Pancreas (tissue), 10 donors: ENCODE measurements at regions not wholly inside any gene's neighbourhood (a gene's known extent, or its start where the extent isn't known, plus 50 kb on each side); places are given as distances from the start of the nearest gene placed in this dataset.

ENCODE experiments used
- ATAC-seq, 4 donors: fragments of 200-7000 bp; cut with Tn5 transposase; one replicate each; pipeline versions ENCODE4 v1.8.0 to v1.9.1; 2020; ENCODE audit warnings: mild to moderate bottlenecking in 4 of 4, moderate library complexity in 4 of 4
- DNase-seq, 6 donors: peaks; one replicate each; pipeline ENCODE4 v3.0.0-alpha.2; 2020
- FAIRE-seq: peaks from 2 replicates; lab custom pipeline; 2012; peaks lifted over from hg19 to GRCh38; lab: Jason Lieb, UNC
- H3K27ac ChIP-seq, 4 donors: fragments of 200-600 bp; sonication (generic); 1 replicate in 3 of 4; 2 replicates in 1 of 4; pipeline versions ENCODE4 v1.5.0 to v1.8.0; 2020
- H3K27me3 ChIP-seq, 4 donors: fragments of 200-600 bp; one replicate each; pipeline ENCODE4 v1.8.0; 2021
- H3K36me3 ChIP-seq, 3 donors: fragments of 200-600 bp; sonication (generic) in 1 of 3; one replicate each; pipeline versions ENCODE4 v1.5.0 to v1.8.0; 2020 to 2021
- H3K4me1 ChIP-seq, 3 donors: fragments of 200-600 bp; one replicate each; pipeline ENCODE4 v1.8.0; 2021
- H3K4me3 ChIP-seq, 4 donors: fragments of 200-600 bp; sonication (generic) in 2 of 4; one replicate each; pipeline versions ENCODE4 v1.5.0 to v1.8.0; 2020 to 2021
- H3K9me3 ChIP-seq, 4 donors: fragments of 200-600 bp; one replicate each; pipeline ENCODE4 v1.8.0; 2021
- CTCF ChIP-seq, 4 donors: fragments of 200-600 bp; sonication (generic) in 3 of 4; IDR thresholded peaks; one replicate each; pipeline versions ENCODE4 v1.5.0 to v1.8.0; 2021; ENCODE audit warnings: antibody characterized with exemption in 4 of 4
- WGBS, 2 donors: extraction: QIAGEN DNeasy Blood & Tissue Kit; methylation state at CpG; one replicate each; pipeline ENCODE4 v1.1.7; 2013; 5-methylcytosine and 5-hydroxymethylcytosine counted together
- intact Hi-C, 3 donors: fragments of 100-400 bp; cut with DNase I; formaldehyde crosslinking; loops; one replicate each; pipeline versions ENCODE4 v1.11.1 to v1.14.2; 2022
- donor health status: healthy with polysubstance abuse.
- donor health status: DM: no; HTN: no; CAD: no; lungs with moderate emphysema.
- donor health status: DM: no; HTN: no; CAD: no.
- donor health status: control.
- donor health status: control.
- donor health status: Bipolar disorder and iron deficiency.
- donor health status: DM: yes; HTN: yes; CAD: no.
- donor health status: DM: no; HTN: no; CAD: no.
- donor health status: DM: no; HTN: no; CAD: no.
- donor health status: DM: yes; HTN: yes; CAD: no.

- intact Hi-C loops: no loop called here
- FAIRE-seq: no peak
- H3K4me1 ChIP-seq: no peaks in the 10 kb centered on the region
- no peak overlapping the region for H3K4me3 ChIP-seq
- WGBS, 2 donors: 47 to 60% methylated on average over 4 of the region's 4 CpGs
- ATAC-seq: no peak
- no peak for DNase-seq
- H3K36me3 ChIP-seq: no peaks in the 10 kb centered on the region
- TF ChIP-seq CTCF (IDR thresholded peaks at IDR 0.05): no peak
- no peak overlapping the region for H3K27ac ChIP-seq
- no peaks in the 10 kb centered on the region for H3K9me3 ChIP-seq
- peaks cover 0 to 6% (median 0%) of the 10 kb centered on the region in 4 donors for H3K27me3 ChIP-seq
These were observed 608.2 kb upstream of the GCFC2 start for GRCh38 chr2:76318848-76319360.

DNA sequence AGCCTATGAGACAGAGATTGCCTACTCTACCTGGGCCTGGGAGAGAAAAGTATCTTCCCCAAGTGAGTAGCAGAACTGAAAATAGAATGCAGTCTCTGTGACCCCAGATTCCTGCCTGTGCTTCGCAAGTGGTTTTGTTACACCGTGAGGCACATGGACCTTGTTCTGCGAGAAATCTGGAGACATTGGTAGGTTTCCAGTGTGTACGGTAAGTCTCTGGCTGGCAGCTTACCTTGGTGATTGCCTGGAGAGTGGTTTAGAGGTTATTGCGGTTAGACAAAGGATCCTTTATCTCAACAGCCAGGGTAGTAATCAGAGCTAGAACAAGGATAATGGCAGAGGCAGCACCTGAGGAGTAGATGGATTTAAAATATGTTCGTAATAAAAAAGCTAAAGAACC, 606.0 kb upstream of the GCFC2 start:
- no peaks in the 10 kb centered on the region for H3K36me3 ChIP-seq
- intact Hi-C loops: no loop called here
- H3K4me1 ChIP-seq: no peaks in the 10 kb centered on the region
- peaks cover 0 to 6% (median 0%) of the 10 kb centered on the region in 4 donors for H3K27me3 ChIP-seq
- no peaks in the 10 kb centered on the region for H3K9me3 ChIP-seq
- ATAC-seq (no peak), DNase-seq (no peak), FAIRE-seq (no peak)
- no peak overlapping the region for H3K4me3 ChIP-seq
- TF ChIP-seq CTCF (IDR thresholded peaks at IDR 0.05): no peak
- no peak overlapping the region for H3K27ac ChIP-seq
- 44% methylated on average over 6 of the region's 6 CpGs for WGBS, 2 donors

GRCh38 chr2:76314271-76315020, 603.7 kb upstream of the GCFC2 start:
- Histone ChIP-seq H3K36me3 (no peaks in the 10 kb centered on the region), H3K27me3 (peaks cover 0 to 1% (median 0%) of the 10 kb centered on the region in 4 donors), H3K4me3 (no peak overlapping the region), H3K4me1 (no peaks in the 10 kb centered on the region), H3K27ac (no peak overlapping the region), H3K9me3 (no peaks in the 10 kb centered on the region)
- FAIRE-seq (no peak), DNase-seq (no peak), ATAC-seq (no peak)
- no peak for TF ChIP-seq CTCF (IDR thresholded peaks at IDR 0.05)
- 10 to 11% methylated on average over 3 of the region's 3 CpGs for WGBS, 2 donors
- intact Hi-C loops: no loop called here

- 56 to 67% methylated on average over 4 of the region's 4 CpGs for WGBS, 2 donors
- DNase-seq: no peak
- H3K27ac ChIP-seq: no peak overlapping the region
- no peak for ATAC-seq
- intact Hi-C loops: no loop called here
- H3K4me3 ChIP-seq: no peak overlapping the region
- no peak for TF ChIP-seq CTCF (IDR thresholded peaks at IDR 0.05)
- H3K9me3 ChIP-seq: no peaks in the 10 kb centered on the region
- no peaks in the 10 kb centered on the region for H3K36me3 ChIP-seq
- no peak for FAIRE-seq
- no peaks in the 10 kb centered on the region for H3K4me1 ChIP-seq
- no peaks in the 10 kb centered on the region for H3K27me3 ChIP-seq
These were observed 601.5 kb upstream of the GCFC2 start for GRCh38 chr2:76312236-76312635.

GRCh38 chr2:76311728-76312127, 601.0 kb upstream of the GCFC2 start:
- DNase-seq (no peak), ATAC-seq (no peak), FAIRE-seq (no peak)
- 28 to 29% methylated on average over 4 of the region's 4 CpGs for WGBS, 2 donors
- intact Hi-C loops: no loop called here
- H3K27me3 ChIP-seq: no peaks in the 10 kb centered on the region
- TF ChIP-seq CTCF (IDR thresholded peaks at IDR 0.05): no peak
- no peak overlapping the region for H3K4me3 ChIP-seq
- no peaks in the 10 kb centered on the region for H3K36me3 ChIP-seq
- no peaks in the 10 kb centered on the region for H3K9me3 ChIP-seq
- no peak overlapping the region for H3K27ac ChIP-seq
- no peaks in the 10 kb centered on the region for H3K4me1 ChIP-seq
